ENCODE measurements at regions not wholly inside any gene's neighbourhood (a gene's known extent, or its start where the extent isn't known, plus 50 kb on each side); places are given as distances from the start of the nearest gene placed in this dataset.

- TF ChIP-seq EZH2 (IDR thresholded peaks at IDR 0.05; ENCODE audit: borderline replicate concordance, low read length) (no peak), CTCF (conservative IDR thresholded peaks at IDR 0.05 in 1 of 2, IDR thresholded peaks at IDR 0.05 in 1 of 2; ENCODE audit: extremely low read depth in 1 of 2, insufficient read depth in 1 of 2, low read depth in 1 of 2, low read length in 2 of 2) (peak; percentile 9 to 30)
Observed at GRCh38 chr18:64409511-64409910, 260.6 kb upstream of the LINC00305 start.

All from mammary epithelial cell (primary cell).